ENCODE measurements at regions not wholly inside any gene's neighbourhood (a gene's known extent, or its start where the extent isn't known, plus 50 kb on each side); places are given as distances from the start of the nearest gene placed in this dataset.
A peak's percentile ranks its signal among the peaks of the same experiment; 100 is the strongest.

- TF ChIP-seq CTCF (IDR thresholded peaks at IDR 0.05; ENCODE audit: borderline replicate concordance, insufficient read depth, low read depth, low read length) = no peak
- no peak overlapping the region for H3K4me3 ChIP-seq (ENCODE audit: low read depth, low read length)
These were observed 1779.1 kb downstream of the STIM2 start for GRCh38 chr4:28639747-28640146.

- TF ChIP-seq CTCF (IDR thresholded peaks at IDR 0.05; ENCODE audit: borderline replicate concordance, insufficient read depth, low read depth, low read length) = no peak
- no peak overlapping the region for H3K4me3 ChIP-seq (ENCODE audit: low read depth, low read length)
These were observed 1794.0 kb downstream of the STIM2 start for GRCh38 chr4:28654618-28655017.

- no peak for TF ChIP-seq CTCF (IDR thresholded peaks at IDR 0.05; ENCODE audit: borderline replicate concordance, insufficient read depth, low read depth, low read length)
- no peak overlapping the region for H3K4me3 ChIP-seq (ENCODE audit: low read depth, low read length)
These were observed 1804.7 kb downstream of the STIM2 start for GRCh38 chr4:28665306-28665705.

- H3K4me3 ChIP-seq (ENCODE audit: low read depth, low read length) = no peak overlapping the region
- no peak for TF ChIP-seq CTCF (IDR thresholded peaks at IDR 0.05; ENCODE audit: borderline replicate concordance, insufficient read depth, low read depth, low read length)
These were observed 1814.9 kb downstream of the STIM2 start for GRCh38 chr4:28675582-28675981.

GRCh38 chr4:28677808-28678207, 1817.2 kb downstream of the STIM2 start:
- no peak for TF ChIP-seq CTCF (IDR thresholded peaks at IDR 0.05; ENCODE audit: borderline replicate concordance, insufficient read depth, low read depth, low read length)
- no peak overlapping the region for H3K4me3 ChIP-seq (ENCODE audit: low read depth, low read length)

- no peak overlapping the region for H3K4me3 ChIP-seq (ENCODE audit: low read depth, low read length)
- no peak for TF ChIP-seq CTCF (IDR thresholded peaks at IDR 0.05; ENCODE audit: borderline replicate concordance, insufficient read depth, low read depth, low read length)
These were observed 1822.2 kb downstream of the STIM2 start for GRCh38 chr4:28682847-28683246.

- no peak overlapping the region for H3K4me3 ChIP-seq (ENCODE audit: low read depth, low read length)
- TF ChIP-seq CTCF (IDR thresholded peaks at IDR 0.05; ENCODE audit: borderline replicate concordance, insufficient read depth, low read depth, low read length) = peak; percentile 57
These were observed 1826.0 kb downstream of the STIM2 start for GRCh38 chr4:28686618-28687017.
